Fibroblast of peridontal ligament (primary cell): ENCODE measurements at regions not wholly inside any gene's neighbourhood (a gene's known extent, or its start where the extent isn't known, plus 50 kb on each side); places are given as distances from the start of the nearest gene placed in this dataset.
A peak's percentile ranks its signal among the peaks of the same experiment; 100 is the strongest.
"Not testable (repeated sequence)": the region's sequence is repeated elsewhere in the genome, so short reads cannot be mapped to it uniquely, and the experiment has no call there.

Experiments
- DNase-seq: peaks from one replicate; pipeline ENCODE4 v3.0.0-alpha.2; 2010; ENCODE audit errors: extremely low read depth

DNA sequence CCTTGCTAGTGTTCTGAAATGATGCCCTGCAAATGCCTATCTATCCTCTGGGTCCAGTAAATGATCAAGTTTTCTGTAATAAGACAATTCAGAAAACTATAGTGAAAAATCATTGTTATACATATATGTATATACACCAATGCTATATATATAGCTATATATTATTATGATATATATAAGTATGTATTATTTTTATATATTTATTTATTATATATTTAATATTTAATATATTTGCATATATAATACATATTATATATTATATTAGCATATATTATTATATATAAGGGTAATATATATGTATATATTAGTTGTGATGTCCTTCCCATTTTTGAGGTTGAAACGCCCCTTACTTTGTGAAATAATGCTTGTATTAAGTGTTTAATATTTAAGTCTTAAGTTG, 181.4 kb upstream of the CACNA2D1 start:
- no peak for DNase-seq

DNA sequence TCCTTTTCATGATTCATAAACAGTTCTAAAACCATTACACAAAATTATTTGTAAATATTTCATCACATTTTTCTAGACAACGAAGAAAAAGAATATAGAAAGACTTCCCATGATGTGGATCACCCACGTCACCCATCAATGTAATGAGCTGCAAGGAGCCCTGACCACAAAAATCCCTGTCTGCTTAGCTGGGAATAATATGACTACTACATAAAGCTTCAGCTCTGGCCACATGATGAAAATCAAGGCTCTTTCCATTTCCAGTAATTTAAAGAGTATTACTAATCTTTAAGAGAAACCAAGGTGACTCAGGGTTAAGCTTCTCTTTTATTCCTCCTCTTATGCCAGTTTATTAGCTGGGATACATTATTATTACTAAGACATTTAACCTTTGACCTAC, 180.8 kb upstream of the CACNA2D1 start:
- DNase-seq, result peak; percentile 98

DNA sequence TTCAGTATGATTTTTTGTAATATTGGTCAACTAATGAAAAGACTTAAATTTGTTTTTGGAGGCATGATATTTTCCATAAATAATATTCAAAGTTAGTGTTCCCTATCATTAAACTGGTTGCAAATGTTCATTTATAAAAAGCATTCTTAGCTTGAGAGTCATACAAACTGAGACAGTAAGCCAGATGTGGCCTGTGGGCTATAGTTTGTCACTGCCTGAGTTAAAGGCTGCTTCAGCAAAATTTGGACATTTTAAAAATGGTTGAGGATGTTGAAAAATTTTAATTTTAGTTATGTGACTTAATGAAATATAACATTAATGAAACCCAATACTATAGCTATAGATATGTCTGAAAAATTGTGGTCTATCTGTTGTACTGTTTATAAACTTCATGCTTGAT, 180.2 kb upstream of the CACNA2D1 start:
- DNase-seq, result peak; percentile 78

DNA sequence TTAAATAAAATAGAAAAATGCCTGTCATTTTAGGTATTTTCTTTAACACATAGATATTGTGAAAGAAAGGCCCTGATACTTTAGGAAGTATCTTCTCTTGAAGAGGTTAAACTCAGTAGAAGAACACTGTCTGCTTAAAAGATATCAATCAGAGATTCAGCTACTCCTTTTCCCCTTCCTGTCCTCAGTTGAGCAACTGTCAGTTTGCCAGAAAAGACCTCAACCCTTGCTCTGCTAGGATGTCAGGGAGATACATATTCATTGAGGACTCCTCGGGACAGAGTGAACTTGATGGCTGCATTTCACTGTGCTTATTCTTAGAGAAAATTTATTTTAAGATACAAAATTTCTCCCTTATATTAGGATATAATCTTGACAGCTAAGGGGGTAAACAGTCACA, 173.6 kb upstream of the CACNA2D1 start:
- DNase-seq, result no peak

DNA sequence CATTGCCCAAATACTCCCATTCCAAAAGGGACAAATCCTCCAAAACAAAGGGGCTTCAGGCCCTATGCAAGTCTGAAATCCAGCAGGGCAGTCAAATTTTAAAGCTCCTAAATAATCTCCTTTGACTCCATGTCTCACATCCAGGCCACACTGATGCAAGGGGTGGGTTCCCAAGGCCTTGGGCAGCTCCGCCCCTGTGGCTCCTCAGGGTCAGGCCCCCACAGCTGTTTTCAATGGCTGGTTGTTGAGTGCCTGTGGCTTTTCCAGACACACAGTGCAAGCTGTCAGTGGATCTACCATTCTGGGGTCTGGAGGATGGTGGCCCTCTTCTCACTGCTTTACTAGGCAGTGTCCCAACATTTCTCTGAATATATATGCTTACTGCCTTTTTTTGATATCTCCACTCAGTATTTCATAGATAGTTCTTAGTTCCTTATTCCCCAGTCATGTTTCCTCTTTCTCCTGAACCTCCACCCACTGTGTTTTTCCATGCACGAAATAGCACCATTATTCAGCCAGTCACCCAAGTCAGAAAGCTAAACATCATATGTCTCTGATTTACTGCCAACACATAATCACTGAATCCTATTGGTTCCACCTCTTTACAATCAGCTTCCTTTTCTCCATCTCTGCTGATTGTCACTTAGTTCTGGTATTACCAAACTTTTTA, 172.6 kb upstream of the CACNA2D1 start:
- DNase-seq, result no peak

DNA sequence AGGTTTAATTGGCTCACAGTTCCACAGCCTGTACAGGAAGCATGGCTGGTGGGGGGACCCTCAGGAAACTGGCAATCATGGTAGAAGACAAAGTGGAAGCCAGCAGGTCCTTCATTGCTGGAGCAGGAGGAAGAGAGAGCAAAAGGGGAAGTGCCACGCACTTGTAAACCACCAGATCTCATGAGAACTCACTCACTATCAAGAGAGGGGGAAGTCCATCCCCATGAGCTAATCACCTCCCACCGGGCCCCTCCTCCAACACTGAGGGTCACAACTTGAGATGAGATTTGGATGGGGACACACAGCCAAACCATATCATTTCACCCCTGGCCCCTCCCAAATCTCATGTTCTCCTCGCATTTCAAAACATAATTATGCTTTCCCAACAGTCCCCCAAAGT, 171.9 kb upstream of the CACNA2D1 start:
- no peak for DNase-seq

DNA sequence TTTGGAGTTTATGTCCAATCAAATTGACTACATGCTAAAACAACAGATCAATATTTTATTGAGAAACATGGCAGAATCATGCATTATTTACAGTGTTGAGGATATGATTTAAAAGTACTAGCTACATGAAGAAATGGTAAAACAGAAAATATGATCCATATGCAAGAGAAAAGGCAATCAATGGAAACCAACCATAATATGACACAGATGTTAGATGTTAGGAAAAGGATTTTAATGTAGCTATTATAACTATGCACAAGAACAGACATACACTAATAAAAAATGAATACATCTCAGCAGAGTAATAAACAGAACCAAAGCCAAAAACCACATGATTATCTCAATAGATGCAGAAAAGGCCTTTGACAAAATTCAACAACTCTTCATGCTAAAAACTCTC, 166.2 kb upstream of the CACNA2D1 start:
- DNase-seq, result peak; percentile 81

DNA sequence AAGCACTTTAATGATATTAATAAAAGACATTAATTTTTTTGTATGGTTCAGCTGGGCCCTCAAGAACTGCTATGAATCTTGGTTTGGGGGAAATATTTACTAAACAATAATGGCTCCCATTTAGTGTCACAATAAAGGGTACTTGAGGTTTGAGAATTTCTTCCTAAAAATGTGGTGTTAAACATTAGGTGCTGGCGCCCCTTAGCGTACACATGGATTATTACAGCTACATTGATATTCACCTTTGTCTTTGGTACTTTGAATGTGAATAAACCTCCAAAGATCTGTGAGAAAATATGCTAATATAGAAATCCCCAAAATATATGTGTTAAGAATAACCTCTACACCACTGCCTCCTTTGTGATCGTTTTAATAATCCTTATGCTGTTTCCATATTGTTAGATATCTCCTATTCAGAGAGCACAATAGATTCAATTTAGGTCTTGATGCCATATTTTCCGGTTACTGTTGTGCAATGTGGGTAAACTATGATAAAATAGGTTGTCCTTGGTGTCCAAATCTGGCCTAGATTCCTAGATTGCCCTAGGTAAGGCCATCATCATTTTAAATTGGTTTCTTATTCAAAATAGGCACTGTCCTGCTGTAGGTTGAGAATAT, 161.8 kb upstream of the CACNA2D1 start:
- peak; percentile 70 for DNase-seq

DNA sequence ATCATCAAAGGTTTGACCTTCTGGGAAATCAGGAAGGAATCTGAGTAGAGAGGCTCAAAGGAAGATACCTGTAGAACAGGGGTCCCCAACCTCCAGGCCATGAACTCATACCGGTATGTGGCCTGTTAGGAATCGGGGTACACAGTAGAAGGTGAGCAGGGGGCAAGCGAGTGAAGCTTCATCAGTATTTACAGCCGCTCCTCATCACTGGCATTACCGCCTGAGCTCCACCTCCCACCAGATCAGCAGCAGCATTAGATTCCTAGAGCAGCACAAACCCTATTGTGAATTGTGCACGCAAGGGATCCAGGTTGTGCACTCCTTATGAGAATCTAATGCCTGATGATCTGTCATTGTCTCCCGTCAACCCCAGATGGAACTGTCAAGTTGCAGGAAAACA, 158.5 kb upstream of the CACNA2D1 start:
- DNase-seq, result no peak

DNA sequence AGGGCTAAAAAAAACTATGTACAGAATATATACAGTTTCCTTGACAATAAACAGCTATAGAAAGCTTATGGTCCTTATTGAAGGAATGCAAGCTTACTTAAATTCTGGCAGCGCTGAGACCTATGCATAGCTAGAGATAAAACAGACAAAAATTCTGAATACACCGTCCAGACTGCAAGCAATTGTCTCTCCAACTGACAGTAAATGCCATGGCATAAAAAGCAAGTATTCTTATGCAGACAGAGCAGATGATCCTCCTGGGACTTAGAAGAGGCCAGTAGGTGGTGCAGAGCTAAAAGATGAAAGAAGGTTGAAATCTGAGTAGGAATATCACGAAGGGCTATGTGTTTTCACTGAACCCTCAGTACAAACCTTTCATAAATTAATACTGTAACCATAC, 157.0 kb upstream of the CACNA2D1 start:
- no peak for DNase-seq

DNA sequence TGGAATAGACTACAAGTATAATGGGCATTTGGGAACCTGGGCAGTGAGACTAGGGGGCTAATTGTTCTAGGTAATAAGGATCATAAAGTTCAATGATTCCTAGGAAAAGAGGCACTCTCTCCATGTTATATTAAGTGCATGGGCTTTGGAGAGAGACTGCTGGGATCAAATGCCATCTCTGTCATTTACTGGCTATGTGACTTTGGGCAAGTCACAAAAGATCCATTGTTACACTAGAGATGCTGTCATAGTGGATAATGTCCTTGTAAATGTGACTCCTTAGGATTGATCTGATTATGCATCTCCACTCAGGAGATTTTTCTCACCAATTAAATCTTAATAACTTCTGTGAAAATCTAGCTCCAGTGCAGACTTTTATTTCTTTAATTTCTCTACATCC, 156.3 kb upstream of the CACNA2D1 start:
- no peak for DNase-seq

DNA sequence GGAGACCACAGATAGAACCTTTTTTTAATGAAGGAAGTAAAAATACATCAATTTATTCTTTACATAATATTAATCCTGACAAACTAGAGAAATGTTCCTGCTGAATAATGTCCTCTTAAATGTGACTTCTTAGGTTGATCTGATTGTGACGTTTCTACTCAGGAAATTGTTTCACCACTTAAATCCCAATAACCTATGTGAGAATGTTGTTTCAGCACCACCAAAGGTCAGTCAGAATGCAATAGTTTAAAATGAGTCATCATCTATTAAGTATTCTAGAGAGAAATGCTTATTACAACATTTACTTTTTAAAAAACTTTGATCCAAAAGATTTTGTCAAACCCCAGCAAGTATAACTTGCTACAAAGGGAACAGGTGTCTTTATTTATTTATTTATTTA, 155.4 kb upstream of the CACNA2D1 start:
- peak; percentile 44 for DNase-seq

DNA sequence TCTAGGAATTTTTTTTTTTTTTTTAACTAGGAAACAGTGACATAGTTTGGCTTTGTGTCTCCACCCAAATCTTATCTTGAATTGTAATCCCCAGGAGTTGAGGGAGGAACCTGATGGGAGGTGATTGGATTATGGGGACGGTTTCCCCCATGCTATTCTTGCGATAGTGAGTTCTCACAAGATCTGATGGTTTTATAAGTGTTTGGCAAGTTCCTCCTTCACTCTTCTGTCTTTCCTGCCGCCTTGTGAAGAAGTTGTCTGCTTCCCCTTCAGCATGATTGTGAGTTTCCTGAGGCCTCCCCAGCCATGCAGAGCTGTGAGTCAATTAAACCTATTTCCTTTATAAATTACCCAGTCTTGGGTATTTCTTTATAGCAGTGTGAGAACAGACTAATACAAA, 152.2 kb upstream of the CACNA2D1 start:
- not testable (repeated sequence) for DNase-seq

DNA sequence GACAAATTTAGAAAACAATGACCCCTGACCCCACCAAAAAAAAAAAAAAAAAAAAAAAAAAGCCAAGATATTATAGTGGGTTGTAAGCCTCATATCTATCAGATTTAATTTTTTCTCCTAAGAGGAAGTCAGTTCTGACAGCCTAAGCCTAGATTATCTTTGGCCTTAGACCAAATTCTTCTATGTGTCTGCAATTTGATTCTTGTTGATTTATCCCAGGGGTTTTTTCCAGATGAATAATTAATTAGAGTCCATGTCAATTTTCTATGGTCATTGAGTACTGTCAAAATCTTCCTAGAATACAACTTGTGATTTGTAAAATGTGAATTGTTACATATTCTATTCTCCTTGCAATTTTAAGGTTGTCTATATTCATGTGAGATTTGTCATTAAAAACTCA, 151.6 kb upstream of the CACNA2D1 start:
- no peak for DNase-seq

DNA sequence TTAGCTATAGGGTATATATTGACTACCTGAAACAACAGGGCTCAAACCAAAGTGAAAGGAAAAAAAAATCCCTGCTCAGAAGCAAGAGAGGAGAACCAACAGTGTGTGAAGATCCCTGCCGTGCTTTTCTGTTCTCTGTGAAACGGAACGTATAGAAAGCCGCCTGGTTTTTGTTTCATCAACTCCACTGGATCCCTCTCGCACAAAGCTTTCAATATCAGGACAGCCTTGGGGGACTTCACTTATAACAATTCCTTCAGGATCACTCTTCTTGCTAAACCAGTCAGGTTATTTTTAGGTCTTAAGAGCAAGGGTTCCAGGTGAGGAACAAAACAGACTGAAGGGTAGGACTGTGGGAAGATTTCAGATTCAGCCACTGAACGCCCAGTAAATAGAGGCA, 151.1 kb upstream of the CACNA2D1 start:
- no peak for DNase-seq

DNA sequence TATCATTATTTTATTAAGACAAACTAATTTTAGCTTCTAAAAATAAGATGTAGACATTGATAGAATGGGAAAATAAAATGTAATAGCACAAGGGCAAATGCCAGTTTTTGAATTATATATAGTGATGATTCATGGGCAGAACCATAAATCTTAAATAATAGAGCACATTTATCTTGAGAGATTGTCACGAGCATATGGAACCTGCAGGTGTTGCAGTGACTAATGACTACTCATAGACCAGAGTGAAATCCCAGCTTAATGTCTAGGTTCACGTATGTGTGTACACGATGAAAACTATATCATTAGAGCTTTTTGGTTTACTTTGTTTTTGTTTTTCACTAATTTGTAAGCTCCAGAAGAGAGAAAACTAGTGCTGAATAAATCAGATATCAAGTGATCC, 150.2 kb upstream of the CACNA2D1 start:
- DNase-seq, result no peak

DNA sequence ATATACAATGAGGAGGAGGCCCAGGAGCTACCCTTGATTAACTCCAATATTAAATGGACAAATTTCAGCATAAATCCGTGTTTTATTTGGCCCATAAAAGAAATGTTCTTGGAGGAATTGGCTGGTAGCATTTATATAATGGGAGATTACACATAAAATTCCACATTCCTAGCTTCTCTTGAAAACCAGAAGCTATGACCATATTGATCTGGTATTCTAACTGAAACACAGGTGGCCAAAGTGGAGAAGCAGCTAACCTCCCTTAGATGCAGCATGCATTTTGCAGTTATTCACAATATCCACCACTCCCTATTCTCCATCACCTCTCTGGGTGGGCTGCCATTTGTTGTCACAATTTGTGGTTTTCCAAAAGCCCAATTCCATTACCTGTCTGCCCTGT, 148.8 kb upstream of the CACNA2D1 start:
- no peak for DNase-seq

DNA sequence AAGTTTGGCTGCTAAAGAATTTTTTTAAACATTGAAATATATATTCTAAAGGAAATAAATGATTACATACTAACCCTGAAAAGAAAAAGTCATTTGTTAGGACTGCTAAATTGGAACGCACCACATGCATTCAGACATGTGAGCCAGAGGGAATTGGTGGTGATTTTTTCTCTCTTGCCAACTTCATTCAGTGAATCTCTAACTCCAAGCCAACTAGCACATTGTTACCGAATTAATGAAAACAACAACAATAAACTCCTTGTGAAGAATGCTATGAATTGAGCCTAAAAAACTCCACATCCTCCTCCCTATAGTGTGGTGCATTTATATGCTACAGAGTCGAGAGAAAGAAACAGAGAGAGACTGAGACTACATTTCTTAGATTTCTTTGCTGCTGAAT, 135.5 kb upstream of the CACNA2D1 start:
- DNase-seq, result no peak

DNA sequence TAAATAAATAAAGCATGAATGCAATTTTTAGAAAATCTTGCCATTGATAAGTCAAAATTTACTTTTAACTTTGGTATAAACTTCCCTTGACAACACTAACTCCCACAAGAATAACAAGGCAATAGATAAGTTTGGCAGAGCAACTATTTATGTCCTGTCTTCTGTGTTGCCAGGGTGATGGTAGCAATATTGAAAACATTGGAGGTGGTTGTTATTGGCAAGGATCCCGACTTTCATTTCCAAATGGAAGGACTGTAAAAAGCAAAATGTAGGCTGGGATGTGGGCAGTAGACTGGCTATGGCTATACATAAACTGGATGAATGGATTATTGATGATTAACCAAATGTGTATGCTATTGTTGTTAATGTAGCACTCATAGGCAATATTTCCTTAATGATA, 134.9 kb upstream of the CACNA2D1 start:
- DNase-seq, result peak; percentile 61

DNA sequence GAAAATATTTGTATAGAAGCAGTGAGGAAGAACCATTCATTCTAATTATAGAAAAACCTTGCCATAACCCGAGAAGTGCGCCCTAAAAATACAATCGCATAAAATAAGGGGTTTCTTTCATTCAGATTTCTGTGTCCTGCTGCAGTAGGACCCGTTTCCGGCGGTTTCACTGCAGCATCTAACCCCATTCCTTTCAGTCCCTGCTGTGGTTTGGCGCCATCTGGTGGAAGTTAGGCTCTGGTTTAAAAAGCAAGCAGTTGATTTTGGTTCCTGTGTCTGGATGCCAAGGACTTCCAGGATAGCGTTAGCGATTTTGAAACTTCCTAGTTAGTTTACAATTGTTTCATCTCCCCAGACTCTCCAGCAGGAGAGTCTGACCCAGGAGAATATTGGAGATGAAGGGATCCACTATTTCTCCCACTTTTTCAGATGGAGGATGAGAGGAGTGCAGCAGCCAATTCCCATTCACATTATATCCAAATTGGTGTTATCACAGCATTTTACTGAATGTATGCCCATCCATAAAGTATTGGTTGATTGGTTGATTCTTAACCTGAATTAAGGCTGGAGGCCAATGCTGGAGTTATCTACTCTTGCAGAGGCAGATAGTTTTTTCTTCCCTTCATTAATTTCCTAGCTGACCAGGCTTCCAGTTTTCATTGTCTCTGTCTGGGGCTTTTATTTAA, 128.8 kb upstream of the CACNA2D1 start:
- DNase-seq, result peak; percentile 95

DNA sequence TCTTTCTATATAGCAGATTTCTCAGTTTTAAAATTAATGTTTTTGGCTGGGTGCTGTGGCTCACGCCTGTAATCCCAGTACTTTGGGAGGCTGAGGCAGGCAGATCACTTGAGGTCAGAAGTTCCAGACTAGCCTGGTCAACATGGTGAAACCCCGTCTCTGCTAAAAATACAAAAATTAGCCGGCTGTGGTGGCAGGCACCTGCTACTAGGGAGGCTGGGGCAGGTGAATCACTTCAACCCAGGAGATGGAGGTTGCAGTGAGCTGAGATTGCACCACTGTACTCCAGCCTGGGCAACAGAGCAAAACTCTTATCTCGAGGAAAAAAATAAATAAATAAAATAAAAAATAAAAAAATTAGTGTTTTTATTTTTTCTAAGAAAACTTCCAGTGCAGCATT, 127.5 kb upstream of the CACNA2D1 start:
- not testable (repeated sequence) for DNase-seq

DNA sequence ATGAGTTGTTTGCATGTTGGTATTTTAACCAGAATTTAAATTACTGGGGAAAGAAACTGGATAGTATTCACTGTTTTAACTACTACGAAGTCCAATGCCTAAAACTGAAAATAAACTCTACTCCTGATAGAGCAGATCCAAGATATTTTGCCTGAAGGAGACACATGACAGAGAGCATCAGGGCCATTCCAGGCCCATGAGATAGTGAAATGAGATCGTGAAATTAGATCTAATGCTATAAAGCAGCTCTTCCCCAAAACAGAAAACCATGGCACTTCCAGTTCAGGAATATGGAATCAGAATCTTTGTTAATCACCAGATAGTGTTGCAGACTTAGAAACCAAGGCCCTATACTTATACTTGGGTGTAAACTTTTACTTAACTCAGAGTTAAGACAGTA, 124.3 kb upstream of the CACNA2D1 start:
- peak; percentile 19 for DNase-seq

DNA sequence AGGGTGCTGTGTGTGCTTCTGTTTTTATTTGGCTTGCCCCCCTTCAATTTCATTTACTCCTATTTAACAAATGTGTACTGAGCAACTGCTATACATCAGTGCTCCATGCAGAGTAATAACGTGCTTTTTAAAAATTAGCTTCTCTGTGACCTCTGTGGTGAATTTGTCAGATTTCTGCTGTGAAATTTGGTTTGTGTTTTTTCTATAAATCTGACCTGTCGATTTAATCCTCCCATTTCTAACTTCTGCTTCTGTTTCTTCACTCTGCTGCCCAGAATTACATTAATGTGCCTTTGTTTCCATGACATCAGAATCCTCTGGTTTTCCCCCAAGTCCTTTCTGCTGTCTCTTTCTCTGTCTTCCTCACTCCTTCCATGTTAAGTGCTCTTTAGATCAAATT, 123.8 kb upstream of the CACNA2D1 start:
- DNase-seq, result peak; percentile 43
